ENCODE measurements at regions not wholly inside any gene's neighbourhood (a gene's known extent, or its start where the extent isn't known, plus 50 kb on each side); places are given as distances from the start of the nearest gene placed in this dataset.

GRCh38 chr17:34503528-34504195, 75.7 kb upstream of the TMEM132E start:
- Histone ChIP-seq H4K8ac (replicated peaks; ENCODE audit: insufficient read length, low read depth, low read length) (no peak overlapping the region), H3K4me1 (ENCODE audit: insufficient read depth, low read length) (no peaks in the 10 kb centered on the region), H3K14ac (ENCODE audit: insufficient read depth, low read length) (no peak overlapping the region), H3K23me2 (ENCODE audit: insufficient read length, low read depth, low read length, poor library complexity, severe bottlenecking) (no peaks in the 10 kb centered on the region), H2BK20ac (ENCODE audit: low read depth, low read length, poor library complexity, severe bottlenecking) (no peak overlapping the region), H4K20me1 (ENCODE audit: control insufficient read depth, insufficient read depth, insufficient read length) (no peaks in the 10 kb centered on the region), H4K5ac (ENCODE audit: insufficient read length, low read depth, low read length) (no peak overlapping the region), H2AK5ac (ENCODE audit: insufficient read length, low read length) (no peak overlapping the region), H2BK15ac (ENCODE audit: low read depth, low read length) (no peak overlapping the region), H3K9me3 (ENCODE audit: control insufficient read depth, low read depth, low read length) (no peaks in the 10 kb centered on the region), H3K4ac (ENCODE audit: low read depth, low read length) (no peak overlapping the region), H3T11ph (ENCODE audit: low read length) (no peak overlapping the region), H2BK5ac (ENCODE audit: insufficient read length, low read length) (no peak overlapping the region), H3K27ac (ENCODE audit: insufficient read length, low read depth, low read length) (no peak overlapping the region), H3K79me1 (ENCODE audit: insufficient read depth, low read depth, low read length, poor library complexity, severe bottlenecking) (no peaks in the 10 kb centered on the region), H2BK12ac (ENCODE audit: insufficient read length, low read depth, low read length) (no peak overlapping the region), H3K18ac (ENCODE audit: insufficient read length, low read depth, low read length) (no peak overlapping the region), H3K27me3 (ENCODE audit: insufficient read depth, low read length) (no peaks in the 10 kb centered on the region; the same call in 1 of the 2 replicates), H3K4me2 (ENCODE audit: insufficient read depth, insufficient read length, low read length) (no peak overlapping the region), H3K79me2 (ENCODE audit: insufficient read depth, low read length) (no peaks in the 10 kb centered on the region), H3K9ac (ENCODE audit: extremely low read depth, insufficient read length, low read length) (no peak overlapping the region), H2BK120ac (ENCODE audit: low read depth, low read length, poor library complexity, severe bottlenecking) (no peak overlapping the region), H3K23ac (ENCODE audit: insufficient read length, low read depth, low read length) (no peak overlapping the region), H4K91ac (ENCODE audit: insufficient read length, low read depth, low read length) (no peak overlapping the region), H2AFZ (ENCODE audit: low read length) (no peak overlapping the region), H3K56ac (ENCODE audit: insufficient read length, low read depth, low read length) (no peak overlapping the region)
- Mint-ChIP-seq H3K9me3 (no peaks in the 10 kb centered on the region), H3K27ac (no peak overlapping the region), H3K4me1 (no peaks in the 10 kb centered on the region), H3K36me3 (ENCODE audit: insufficient read depth in 1 of 3, low read depth in 3 of 3) (no peaks in the 10 kb centered on the region), H3K27me3 (ENCODE audit: low read depth) (peaks cover 62% of the 10 kb centered on the region), H3K4me3 (no peak overlapping the region)
- TF ChIP-seq, protein P1, sequence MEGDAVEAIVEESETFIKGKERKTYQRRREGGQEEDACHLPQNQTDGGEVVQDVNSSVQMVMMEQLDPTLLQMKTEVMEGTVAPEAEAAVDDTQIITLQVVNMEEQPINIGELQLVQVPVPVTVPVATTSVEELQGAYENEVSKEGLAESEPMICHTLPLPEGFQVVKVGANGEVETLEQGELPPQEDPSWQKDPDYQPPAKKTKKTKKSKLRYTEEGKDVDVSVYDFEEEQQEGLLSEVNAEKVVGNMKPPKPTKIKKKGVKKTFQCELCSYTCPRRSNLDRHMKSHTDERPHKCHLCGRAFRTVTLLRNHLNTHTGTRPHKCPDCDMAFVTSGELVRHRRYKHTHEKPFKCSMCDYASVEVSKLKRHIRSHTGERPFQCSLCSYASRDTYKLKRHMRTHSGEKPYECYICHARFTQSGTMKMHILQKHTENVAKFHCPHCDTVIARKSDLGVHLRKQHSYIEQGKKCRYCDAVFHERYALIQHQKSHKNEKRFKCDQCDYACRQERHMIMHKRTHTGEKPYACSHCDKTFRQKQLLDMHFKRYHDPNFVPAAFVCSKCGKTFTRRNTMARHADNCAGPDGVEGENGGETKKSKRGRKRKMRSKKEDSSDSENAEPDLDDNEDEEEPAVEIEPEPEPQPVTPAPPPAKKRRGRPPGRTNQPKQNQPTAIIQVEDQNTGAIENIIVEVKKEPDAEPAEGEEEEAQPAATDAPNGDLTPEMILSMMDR (conservative IDR thresholded peaks at IDR 0.05): no peak
- WGBS (ENCODE audit: extremely low coverage, insufficient read length, low lambda C conversion rate): no CpG with 5 or more reads among the region's 10 CpGs
- DNase-seq: no peak
